ENCODE measurements at regions not wholly inside any gene's neighbourhood (a gene's known extent, or its start where the extent isn't known, plus 50 kb on each side); places are given as distances from the start of the nearest gene placed in this dataset.

DNA sequence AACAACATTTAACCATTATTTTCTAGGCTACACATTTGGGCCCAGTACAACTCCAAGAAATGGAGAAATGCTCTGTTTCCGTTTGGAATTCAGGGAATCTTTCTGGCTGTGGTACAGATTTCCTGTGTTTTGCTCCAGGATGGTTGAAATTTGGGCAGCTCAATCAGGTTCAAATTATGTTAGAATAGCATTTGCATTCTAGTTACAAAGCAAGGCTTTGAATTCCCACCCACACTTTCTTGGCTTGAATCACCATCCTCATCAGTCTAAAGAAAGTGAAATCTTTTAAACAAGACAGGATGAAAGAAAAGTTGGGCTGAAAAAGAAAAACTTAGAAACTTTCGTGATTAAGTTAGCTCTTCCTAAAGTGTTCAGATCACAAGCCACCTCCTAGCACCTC is 98.1 kb upstream of the VCX3B start:
- Histone ChIP-seq H4K12ac (ENCODE audit: low read depth, low read length) (no peak overlapping the region), H2AK5ac (ENCODE audit: low read length) (no peak overlapping the region), H3K9ac (ENCODE audit: low read length) (no peak overlapping the region), H3K23ac (ENCODE audit: low read length) (no peak overlapping the region), H3K79me2 (ENCODE audit: control insufficient read depth, insufficient read depth, low read length, poor library complexity) (no peaks in the 10 kb centered on the region), H2AFZ (ENCODE audit: insufficient read depth, low read length, poor library complexity) (no peak overlapping the region), H3K18ac (ENCODE audit: low read length) (no peak overlapping the region), H3K14ac (ENCODE audit: low read length) (no peak overlapping the region), H2BK5ac (ENCODE audit: low read depth, low read length, poor library complexity) (no peak overlapping the region), H3K4me1 (ENCODE audit: control insufficient read depth in 1 of 2, insufficient read depth in 2 of 2, low read length in 2 of 2) (no peaks in the 10 kb centered on the region), H3K27me3 (ENCODE audit: insufficient read depth, low read length) (no peaks in the 10 kb centered on the region), H3K9me3 (ENCODE audit: insufficient read depth, low read depth, low read length) (no peaks in the 10 kb centered on the region), H2BK12ac (ENCODE audit: low read length) (no peak overlapping the region), H3K27ac (ENCODE audit: low read depth, low read length) (no peak overlapping the region), H3K79me1 (ENCODE audit: low read length) (no peaks in the 10 kb centered on the region), H4K8ac (ENCODE audit: low read depth, low read length) (no peak overlapping the region), H3K4me3 (ENCODE audit: low read depth, low read length) (no peak overlapping the region), H3K4me2 (ENCODE audit: low read length) (no peak overlapping the region), H4K91ac (ENCODE audit: low read depth, low read length) (no peak overlapping the region), H3K4ac (ENCODE audit: low read depth, low read length) (no peak overlapping the region), H3K36me3 (ENCODE audit: control insufficient read depth in 1 of 2, insufficient read depth in 2 of 2, low read length in 2 of 2) (no peaks in the 10 kb centered on the region), H2BK120ac (ENCODE audit: insufficient read depth, low read length, poor library complexity) (no peak overlapping the region)
- no CpG with 5 or more reads among the region's 2 CpGs for WGBS (ENCODE audit: extremely low coverage, insufficient coverage, insufficient read length)
- no peak for DNase-seq

DNA sequence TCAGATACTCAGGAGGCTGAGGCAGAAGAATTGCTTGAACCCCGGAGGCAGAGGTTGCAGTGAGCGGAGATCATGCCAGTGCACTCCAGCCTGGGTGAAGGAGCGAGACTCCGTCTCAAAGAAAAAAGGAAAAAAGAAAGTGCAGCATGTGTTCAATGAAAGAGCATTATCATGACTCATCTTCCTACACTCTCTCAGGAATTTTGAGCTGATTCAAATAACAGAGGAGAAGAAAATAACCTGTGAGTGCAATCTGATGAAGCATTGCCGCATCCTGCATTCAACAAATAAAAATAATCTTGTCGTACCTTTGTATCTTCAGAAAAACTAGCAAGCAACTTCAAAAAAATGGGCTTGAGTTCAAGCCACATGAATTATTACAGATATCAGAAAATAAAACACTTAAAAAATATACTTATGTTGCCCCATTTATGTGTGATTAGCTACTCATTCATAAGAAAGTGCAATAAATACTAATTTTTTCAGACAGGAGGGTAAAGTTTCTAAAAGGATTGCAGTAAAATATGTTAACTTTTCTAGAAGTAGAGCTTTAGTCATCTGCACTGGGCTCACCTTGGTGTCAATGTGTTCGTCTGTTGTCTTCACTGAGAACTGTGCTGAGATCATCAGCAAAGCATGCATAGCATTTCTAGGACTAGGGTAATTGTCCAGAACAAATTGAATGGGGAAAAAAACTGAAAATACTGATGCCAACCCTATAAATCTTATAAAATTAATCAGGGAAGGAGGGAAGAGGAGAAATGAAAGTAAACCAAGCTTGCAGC is 90.4 kb upstream of the VCX3B start:
- H3K36me3 ChIP-seq (ENCODE audit: control insufficient read depth in 1 of 2, insufficient read depth in 2 of 2, low read length in 2 of 2) = peaks cover 0 to 3% of the 10 kb centered on the region in 2 experiments
- no peak overlapping the region for H2AK5ac ChIP-seq (ENCODE audit: low read length)
- no peak overlapping the region for H4K12ac ChIP-seq (ENCODE audit: low read depth, low read length)
- H3K79me1 ChIP-seq (ENCODE audit: low read length) = no peaks in the 10 kb centered on the region
- peak; percentile 3 to 47 for DNase-seq
- H4K91ac ChIP-seq (ENCODE audit: low read depth, low read length) = no peak overlapping the region
- H3K79me2 ChIP-seq (ENCODE audit: control insufficient read depth, insufficient read depth, low read length, poor library complexity) = no peaks in the 10 kb centered on the region
- H3K9me3 ChIP-seq (ENCODE audit: insufficient read depth, low read depth, low read length) = no peaks in the 10 kb centered on the region
- H4K8ac ChIP-seq (ENCODE audit: low read depth, low read length) = no peak overlapping the region
- H3K27ac ChIP-seq (ENCODE audit: low read depth, low read length) = no peak overlapping the region
- H2BK120ac ChIP-seq (ENCODE audit: insufficient read depth, low read length, poor library complexity) = no peak overlapping the region
- H3K4me3 ChIP-seq (ENCODE audit: low read depth, low read length) = no peak overlapping the region
- no peak overlapping the region for H2AFZ ChIP-seq (ENCODE audit: insufficient read depth, low read length, poor library complexity)
- no peak overlapping the region for H3K4ac ChIP-seq (ENCODE audit: low read depth, low read length)
- no peak overlapping the region for H3K18ac ChIP-seq (ENCODE audit: low read length)
- no peak overlapping the region for H3K23ac ChIP-seq (ENCODE audit: low read length)
- H2BK5ac ChIP-seq (ENCODE audit: low read depth, low read length, poor library complexity) = no peak overlapping the region
- H3K4me2 ChIP-seq (ENCODE audit: low read length) = no peak overlapping the region
- H3K9ac ChIP-seq (ENCODE audit: low read length) = no peak overlapping the region
- no peak overlapping the region for H2BK12ac ChIP-seq (ENCODE audit: low read length)
- no peaks in the 10 kb centered on the region for H3K4me1 ChIP-seq (ENCODE audit: control insufficient read depth in 1 of 2, insufficient read depth in 2 of 2, low read length in 2 of 2)
- H3K27me3 ChIP-seq (ENCODE audit: insufficient read depth, low read length) = no peaks in the 10 kb centered on the region
- WGBS (ENCODE audit: extremely low coverage, insufficient coverage, insufficient read length) = no CpG with 5 or more reads among the region's 7 CpGs
- H3K14ac ChIP-seq (ENCODE audit: low read length) = no peak overlapping the region

DNA sequence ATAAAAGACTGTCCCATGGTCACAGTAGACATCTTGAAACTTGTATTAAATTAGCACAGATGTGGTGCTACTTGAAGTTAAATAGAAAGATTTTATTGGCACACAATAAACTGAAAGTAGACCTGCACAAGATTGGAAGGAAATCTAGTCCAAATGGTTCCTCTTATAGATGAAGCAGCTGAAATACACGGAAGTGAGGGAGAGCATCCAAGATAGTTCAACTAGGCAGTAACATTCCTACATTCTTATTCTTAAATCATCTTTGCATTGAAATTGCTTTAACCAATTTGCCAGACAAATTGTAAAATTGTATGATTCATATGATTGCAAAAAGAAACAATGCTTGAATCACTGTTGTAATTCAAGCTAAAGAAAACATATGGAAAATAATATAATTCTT is 87.6 kb upstream of the VCX3B start:
- H3K23ac ChIP-seq (ENCODE audit: low read length) = no peak overlapping the region
- no peak overlapping the region for H2BK120ac ChIP-seq (ENCODE audit: insufficient read depth, low read length, poor library complexity)
- no peak overlapping the region for H3K4ac ChIP-seq (ENCODE audit: low read depth, low read length)
- H2AFZ ChIP-seq (ENCODE audit: insufficient read depth, low read length, poor library complexity) = no peak overlapping the region
- peaks cover 0 to 3% of the 10 kb centered on the region in 2 experiments for H3K36me3 ChIP-seq (ENCODE audit: control insufficient read depth in 1 of 2, insufficient read depth in 2 of 2, low read length in 2 of 2)
- no peak overlapping the region for H2BK5ac ChIP-seq (ENCODE audit: low read depth, low read length, poor library complexity)
- H3K4me3 ChIP-seq (ENCODE audit: low read depth, low read length) = no peak overlapping the region
- H3K79me2 ChIP-seq (ENCODE audit: control insufficient read depth, insufficient read depth, low read length, poor library complexity) = no peaks in the 10 kb centered on the region
- no peak overlapping the region for H3K18ac ChIP-seq (ENCODE audit: low read length)
- no peak for DNase-seq
- H2AK5ac ChIP-seq (ENCODE audit: low read length) = no peak overlapping the region
- H3K9me3 ChIP-seq (ENCODE audit: insufficient read depth, low read depth, low read length) = no peaks in the 10 kb centered on the region
- no peak overlapping the region for H3K27ac ChIP-seq (ENCODE audit: low read depth, low read length)
- no peak overlapping the region for H3K9ac ChIP-seq (ENCODE audit: low read length)
- H3K4me1 ChIP-seq (ENCODE audit: control insufficient read depth in 1 of 2, insufficient read depth in 2 of 2, low read length in 2 of 2) = no peaks in the 10 kb centered on the region
- H2BK12ac ChIP-seq (ENCODE audit: low read length) = no peak overlapping the region
- H4K12ac ChIP-seq (ENCODE audit: low read depth, low read length) = no peak overlapping the region
- H3K4me2 ChIP-seq (ENCODE audit: low read length) = no peak overlapping the region
- no peak overlapping the region for H4K8ac ChIP-seq (ENCODE audit: low read depth, low read length)
- H3K79me1 ChIP-seq (ENCODE audit: low read length) = no peaks in the 10 kb centered on the region
- no CpG with 5 or more reads among the region's 1 CpG for WGBS (ENCODE audit: extremely low coverage, insufficient coverage, insufficient read length)
- H3K14ac ChIP-seq (ENCODE audit: low read length) = no peak overlapping the region
- no peak overlapping the region for H4K91ac ChIP-seq (ENCODE audit: low read depth, low read length)
- H3K27me3 ChIP-seq (ENCODE audit: insufficient read depth, low read length) = no peaks in the 10 kb centered on the region

DNA sequence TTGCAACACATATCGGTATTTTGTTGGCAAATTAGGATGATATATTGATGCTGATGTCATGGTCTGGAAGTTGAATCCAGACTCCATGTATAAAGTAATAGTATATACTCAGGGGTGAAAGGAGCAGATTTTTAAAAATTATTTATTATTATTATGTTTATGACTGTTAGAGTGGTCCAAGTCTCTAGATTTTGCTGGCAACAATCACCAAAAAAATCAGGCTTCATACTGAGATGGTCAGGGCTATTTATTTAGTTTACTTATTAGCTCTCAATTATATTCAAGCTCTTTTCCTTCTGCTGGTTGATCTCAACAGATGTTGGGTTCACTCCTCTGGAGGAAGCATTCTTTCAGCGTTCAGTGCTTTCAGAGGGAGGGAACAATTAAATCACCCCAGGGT is 73.9 kb upstream of the VCX3B start:
- Histone ChIP-seq H2BK120ac (ENCODE audit: insufficient read depth, low read length, poor library complexity) (no peak overlapping the region), H3K18ac (ENCODE audit: low read length) (no peak overlapping the region), H2AK5ac (ENCODE audit: low read length) (no peak overlapping the region), H3K79me2 (ENCODE audit: control insufficient read depth, insufficient read depth, low read length, poor library complexity) (no peaks in the 10 kb centered on the region), H2BK12ac (ENCODE audit: low read length) (no peak overlapping the region), H2AFZ (ENCODE audit: insufficient read depth, low read length, poor library complexity) (no peak overlapping the region), H3K27me3 (ENCODE audit: insufficient read depth, low read length) (no peaks in the 10 kb centered on the region), H3K23ac (ENCODE audit: low read length) (no peak overlapping the region), H3K9me3 (ENCODE audit: insufficient read depth, low read depth, low read length) (no peaks in the 10 kb centered on the region), H4K91ac (ENCODE audit: low read depth, low read length) (no peak overlapping the region), H3K4ac (ENCODE audit: low read depth, low read length) (no peak overlapping the region), H3K4me2 (ENCODE audit: low read length) (no peak overlapping the region), H3K27ac (ENCODE audit: low read depth, low read length) (no peak overlapping the region), H3K36me3 (ENCODE audit: control insufficient read depth in 1 of 2, insufficient read depth in 2 of 2, low read length in 2 of 2) (no peaks in the 10 kb centered on the region), H2BK5ac (ENCODE audit: low read depth, low read length, poor library complexity) (no peak overlapping the region), H3K4me1 (ENCODE audit: control insufficient read depth in 1 of 2, insufficient read depth in 2 of 2, low read length in 2 of 2) (no peaks in the 10 kb centered on the region), H4K12ac (ENCODE audit: low read depth, low read length) (no peak overlapping the region), H3K14ac (ENCODE audit: low read length) (no peak overlapping the region), H3K4me3 (ENCODE audit: low read depth, low read length) (no peak overlapping the region), H3K9ac (ENCODE audit: low read length) (no peak overlapping the region), H3K79me1 (ENCODE audit: low read length) (no peaks in the 10 kb centered on the region), H4K8ac (ENCODE audit: low read depth, low read length) (no peak overlapping the region)
- DNase-seq = no peak
- WGBS (ENCODE audit: extremely low coverage, insufficient coverage, insufficient read length) = no CpG with 5 or more reads among the region's 2 CpGs
